ENCODE measurements at regions not wholly inside any gene's neighbourhood (a gene's known extent, or its start where the extent isn't known, plus 50 kb on each side); places are given as distances from the start of the nearest gene placed in this dataset.
"Not testable (repeated sequence)": the region's sequence is repeated elsewhere in the genome, so short reads cannot be mapped to it uniquely, and the experiment has no call there.

GRCh38 chr7:115332691-115333090, 410.8 kb downstream of the MDFIC start:
- DNase-seq, result no peak

- DNase-seq, result no peak
Measured at GRCh38 chr7:115329006-115329405, 407.1 kb downstream of the MDFIC start.

GRCh38 chr7:115328018-115328417, 406.1 kb downstream of the MDFIC start:
- DNase-seq, result no peak

- no peak for DNase-seq
Measured at GRCh38 chr7:115327326-115327725, 405.4 kb downstream of the MDFIC start.

GRCh38 chr7:115319541-115319940, 397.6 kb downstream of the MDFIC start:
- DNase-seq, result no peak

GRCh38 chr7:115310316-115310715, 388.4 kb downstream of the MDFIC start:
- DNase-seq, result not testable (repeated sequence)

GRCh38 chr7:115306586-115306985, 384.7 kb downstream of the MDFIC start:
- DNase-seq, result no peak

GRCh38 chr7:115300231-115300870, 378.5 kb downstream of the MDFIC start:
- DNase-seq, result no peak

GRCh38 chr7:115299397-115300037, 377.6 kb downstream of the MDFIC start:
- DNase-seq, result no peak

- DNase-seq, result no peak
Measured at GRCh38 chr7:115297656-115298055, 375.8 kb downstream of the MDFIC start.

- no peak for DNase-seq
Measured at GRCh38 chr7:115293628-115294240, 371.8 kb downstream of the MDFIC start.

GRCh38 chr7:115292381-115292780, 370.5 kb downstream of the MDFIC start:
- no peak for DNase-seq

GRCh38 chr7:115289971-115290370, 368.1 kb downstream of the MDFIC start:
- no peak for DNase-seq

GRCh38 chr7:115276791-115277190, 354.9 kb downstream of the MDFIC start:
- no peak for DNase-seq

GRCh38 chr7:115273855-115274254, 352.0 kb downstream of the MDFIC start:
- not testable (repeated sequence) for DNase-seq

GRCh38 chr7:115273139-115273772, 351.4 kb downstream of the MDFIC start:
- no peak for DNase-seq

- no peak for DNase-seq
Measured at GRCh38 chr7:115271332-115272235, 349.7 kb downstream of the MDFIC start.

- DNase-seq, result no peak
Measured at GRCh38 chr7:115269486-115269885, 347.6 kb downstream of the MDFIC start.

- DNase-seq, result no peak
Measured at GRCh38 chr7:115267503-115267902, 345.6 kb downstream of the MDFIC start.

- no peak for DNase-seq
Measured at GRCh38 chr7:115260381-115260780, 338.5 kb downstream of the MDFIC start.

- DNase-seq, result no peak
Measured at GRCh38 chr7:115252461-115252860, 330.6 kb downstream of the MDFIC start.

- DNase-seq, result no peak
Measured at GRCh38 chr7:115249080-115249479, 327.2 kb downstream of the MDFIC start.

- no peak for DNase-seq
Measured at GRCh38 chr7:115241151-115241550, 319.3 kb downstream of the MDFIC start.

Measured in NCI-H2029 treated with DMSO at 0.1 percent for 48 hours (cell line).